ENCODE measurements at regions not wholly inside any gene's neighbourhood (a gene's known extent, or its start where the extent isn't known, plus 50 kb on each side); places are given as distances from the start of the nearest gene placed in this dataset.

DNA sequence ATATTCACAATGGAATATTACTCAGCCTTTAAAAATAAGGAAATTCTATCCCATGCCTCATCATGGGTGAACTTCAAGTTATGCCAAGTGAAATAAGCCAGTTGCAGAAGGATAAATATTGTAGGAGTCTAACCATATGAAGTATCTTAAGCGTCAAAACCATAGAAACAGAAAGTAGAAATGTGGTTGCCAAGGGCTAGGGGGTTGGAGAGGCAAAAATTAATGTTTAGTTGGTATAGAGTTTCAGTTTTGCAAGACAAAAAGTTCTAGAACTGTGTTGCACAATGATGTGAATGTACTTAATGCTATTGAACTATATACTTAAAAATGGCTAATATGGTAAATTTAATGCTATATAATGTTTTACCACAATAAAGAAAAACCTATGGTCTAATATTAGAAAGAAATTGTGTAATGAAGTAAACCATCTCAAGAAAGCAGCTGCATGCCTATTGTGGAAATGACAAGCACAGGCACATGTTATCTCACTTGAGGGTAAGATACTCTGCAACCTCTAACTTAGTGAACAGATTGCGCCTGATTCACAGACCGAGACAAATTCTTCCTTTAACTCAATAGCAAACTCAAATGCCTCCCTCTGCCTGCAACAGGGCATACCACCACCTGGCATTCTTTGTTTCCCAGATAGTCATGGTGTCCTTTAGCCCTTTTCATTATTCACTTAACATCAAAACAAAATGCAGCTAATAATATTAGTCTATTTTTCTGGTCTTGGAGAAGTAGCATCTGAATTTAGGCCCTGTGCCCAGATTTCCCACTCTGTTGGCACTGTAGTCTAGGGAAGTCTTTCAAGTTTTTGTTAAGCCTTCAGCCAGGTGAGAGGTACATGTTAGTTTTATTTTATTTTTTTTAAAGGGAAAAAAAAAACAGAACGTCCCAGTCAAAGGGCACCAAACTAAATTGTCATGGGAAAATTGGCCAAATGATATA lies 80.2 kb upstream of the ACP3 start:
- DNase-seq (ENCODE audit: low read depth in 2 of 2), result no peak

DNA sequence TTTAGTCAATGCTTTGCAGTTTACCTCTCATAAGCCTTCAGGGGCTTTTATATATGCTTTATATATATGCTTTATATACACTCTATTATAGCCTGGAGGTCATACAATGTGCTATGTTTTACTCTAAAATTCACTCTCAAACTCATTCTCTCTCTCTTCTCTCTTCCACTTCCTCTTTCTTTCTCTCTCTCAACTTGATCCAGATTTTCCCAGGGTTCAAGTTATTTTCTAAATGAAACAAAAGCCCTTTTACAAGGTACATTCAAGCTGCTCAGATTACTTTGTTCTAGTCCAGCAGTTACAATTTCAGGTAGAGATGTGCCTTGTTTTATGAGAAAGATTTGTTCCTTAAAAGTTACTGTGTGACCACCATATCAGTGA lies 79.6 kb upstream of the ACP3 start:
- no peak for DNase-seq (ENCODE audit: low read depth in 2 of 2)

DNA sequence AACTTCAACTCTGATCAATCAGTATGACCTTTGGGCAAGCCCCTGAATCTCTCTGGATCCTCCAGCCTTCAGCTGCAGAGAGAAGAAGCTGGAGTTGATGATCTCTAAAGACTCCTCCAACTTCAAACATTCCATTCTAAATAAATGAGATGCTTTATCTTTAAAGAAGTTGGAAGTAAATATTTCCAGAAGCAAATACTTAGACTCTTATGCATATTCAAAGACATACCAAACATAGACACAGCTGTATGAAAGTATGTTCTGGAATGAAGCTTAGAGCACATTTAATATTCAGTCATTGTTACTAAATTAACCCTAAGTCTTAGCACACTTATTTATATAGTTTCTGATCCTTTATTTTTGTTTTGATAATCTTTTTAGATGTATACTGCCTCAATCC lies 77.6 kb upstream of the ACP3 start:
- DNase-seq (ENCODE audit: low read depth in 2 of 2), result no peak

DNA sequence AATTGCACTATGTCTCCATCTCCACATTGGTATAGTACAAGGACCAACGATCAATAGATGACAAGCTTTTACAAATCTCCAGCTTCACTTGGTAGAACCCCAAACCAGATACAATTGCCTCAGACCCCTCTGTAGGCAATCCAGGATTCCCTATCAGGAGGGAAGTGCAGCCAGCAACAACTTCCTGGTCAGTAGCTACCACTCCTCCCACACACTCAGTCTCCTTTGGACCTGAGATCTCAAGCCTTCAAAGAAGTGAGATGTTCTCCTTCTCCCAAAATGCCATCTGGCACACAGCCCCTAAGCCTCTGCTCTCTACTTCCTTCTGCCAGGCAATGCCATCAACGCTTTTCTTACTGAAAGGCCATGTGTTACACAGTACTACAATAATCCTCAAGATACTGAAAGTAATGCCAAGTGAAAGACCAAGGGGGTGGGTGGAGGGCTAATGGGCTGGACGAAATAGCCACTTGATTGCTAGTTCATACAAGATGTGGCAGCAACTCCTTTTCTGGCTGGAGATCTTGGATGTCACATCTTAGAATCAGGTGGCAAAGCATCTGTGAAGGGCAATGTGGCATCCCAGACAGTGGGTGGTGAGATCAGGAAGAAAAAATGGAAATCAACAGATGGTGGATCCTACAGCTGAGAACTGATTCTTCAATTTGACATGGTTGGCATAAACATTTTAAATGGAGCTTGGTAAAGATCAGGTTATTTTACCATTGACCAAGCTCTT lies 75.3 kb upstream of the ACP3 start:
- no peak for DNase-seq (ENCODE audit: low read depth in 2 of 2)

DNA sequence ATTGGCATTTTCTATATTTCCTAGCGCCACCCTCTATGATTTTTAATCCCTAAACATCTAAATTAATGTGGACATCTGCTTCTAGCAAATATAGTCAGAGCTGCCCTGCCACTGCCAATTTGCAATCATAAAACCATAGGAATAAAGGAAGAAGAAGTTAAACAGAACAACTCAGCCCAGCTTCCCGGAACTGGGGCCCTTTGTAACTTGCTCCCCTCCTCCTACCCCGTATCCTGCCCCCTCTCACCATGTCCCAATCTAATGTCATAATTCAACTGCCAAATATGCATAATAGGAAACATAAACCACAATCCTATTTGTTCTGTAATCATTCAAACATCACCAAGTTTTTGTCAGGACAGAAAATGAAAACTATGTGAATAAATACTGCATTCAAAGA lies 74.4 kb upstream of the ACP3 start:
- DNase-seq (ENCODE audit: low read depth in 2 of 2), result no peak

DNA sequence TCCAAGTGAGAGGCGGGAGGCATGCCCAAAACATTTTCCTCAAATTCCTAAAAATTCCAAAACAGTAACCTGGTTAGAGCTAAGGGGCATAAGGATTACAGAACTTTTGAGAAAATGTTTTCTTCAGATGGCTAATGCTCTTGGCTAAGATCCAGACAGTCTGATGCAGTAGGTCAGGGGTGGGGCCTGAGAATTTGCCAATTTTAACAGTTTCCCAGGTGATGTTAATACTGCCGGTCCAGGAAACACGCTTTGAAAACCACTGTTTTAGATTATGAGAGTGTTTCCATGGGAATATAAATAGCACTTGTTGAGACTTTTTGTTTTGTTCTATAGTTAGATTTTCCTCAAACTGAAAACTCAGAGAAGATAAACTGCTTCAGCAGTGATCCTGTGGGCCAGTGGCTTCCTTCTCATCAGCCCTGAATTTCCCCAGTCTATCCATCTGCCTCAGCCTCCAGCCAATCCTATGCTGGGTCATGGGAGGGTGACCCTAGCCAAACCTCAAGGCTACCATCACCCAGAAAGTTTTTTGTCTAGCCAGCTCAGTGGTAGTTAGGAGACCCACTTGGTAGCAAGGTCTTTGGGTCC lies 71.6 kb upstream of the ACP3 start:
- no peak for DNase-seq (ENCODE audit: low read depth in 2 of 2)

DNA sequence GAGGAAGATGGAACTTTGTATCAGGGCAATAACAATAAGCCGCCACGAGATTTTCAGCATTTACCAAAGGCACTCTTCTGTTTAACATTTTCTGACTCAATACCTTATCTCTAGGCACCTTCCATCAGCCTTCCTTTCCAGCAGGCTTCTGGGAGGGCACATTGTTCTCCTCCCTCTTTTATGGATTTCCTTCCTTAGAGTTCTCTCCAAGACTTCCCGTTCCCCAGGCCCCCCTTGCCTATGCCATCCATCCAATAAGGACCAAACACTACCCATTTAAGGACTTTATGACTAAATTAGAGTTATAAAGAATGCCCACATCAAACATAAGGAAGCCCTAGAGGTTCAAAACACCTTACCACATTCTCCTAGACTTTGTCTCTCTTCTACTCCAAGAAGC lies 71.0 kb upstream of the ACP3 start:
- no peak for DNase-seq (ENCODE audit: low read depth in 2 of 2)

DNA sequence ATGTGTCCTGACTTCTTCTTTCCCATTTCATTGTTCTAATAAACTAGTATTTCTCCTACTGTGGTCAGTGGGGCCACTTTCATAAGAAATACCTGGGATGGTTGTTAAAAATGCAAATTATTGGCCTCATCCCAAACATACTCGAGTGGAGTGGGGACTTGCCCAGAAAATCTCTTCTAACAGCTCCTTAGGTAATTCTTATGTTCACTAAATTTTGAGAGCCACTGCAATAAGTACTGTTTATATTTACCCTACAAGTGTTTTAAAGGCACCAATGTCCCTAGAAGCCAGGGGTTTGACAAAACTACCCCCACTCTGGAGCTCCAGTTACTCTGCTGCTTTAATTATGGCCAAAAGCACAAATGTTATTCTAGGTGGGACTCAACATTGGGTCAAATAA lies 70.0 kb upstream of the ACP3 start:
- no peak for DNase-seq (ENCODE audit: low read depth in 2 of 2)

DNA sequence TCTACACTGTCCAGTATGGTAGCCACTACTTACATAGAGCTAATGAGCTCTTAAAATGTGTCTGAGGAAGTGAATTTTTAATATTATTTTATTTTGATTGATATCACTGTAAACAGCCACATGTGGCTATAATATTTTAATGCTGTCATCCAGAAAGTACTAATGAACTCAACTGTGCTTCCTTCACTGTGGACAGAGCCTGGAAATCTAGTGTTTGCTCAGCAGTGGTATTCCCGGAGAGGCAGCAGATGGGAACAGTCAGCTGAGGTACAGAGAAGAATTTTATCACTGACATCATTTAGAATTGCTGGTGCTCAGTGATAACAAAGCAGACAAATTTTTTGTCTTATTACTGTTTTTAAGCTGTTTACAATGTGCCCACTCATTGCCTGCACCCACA lies 68.7 kb upstream of the ACP3 start:
- DNase-seq (ENCODE audit: low read depth in 2 of 2), result no peak

DNA sequence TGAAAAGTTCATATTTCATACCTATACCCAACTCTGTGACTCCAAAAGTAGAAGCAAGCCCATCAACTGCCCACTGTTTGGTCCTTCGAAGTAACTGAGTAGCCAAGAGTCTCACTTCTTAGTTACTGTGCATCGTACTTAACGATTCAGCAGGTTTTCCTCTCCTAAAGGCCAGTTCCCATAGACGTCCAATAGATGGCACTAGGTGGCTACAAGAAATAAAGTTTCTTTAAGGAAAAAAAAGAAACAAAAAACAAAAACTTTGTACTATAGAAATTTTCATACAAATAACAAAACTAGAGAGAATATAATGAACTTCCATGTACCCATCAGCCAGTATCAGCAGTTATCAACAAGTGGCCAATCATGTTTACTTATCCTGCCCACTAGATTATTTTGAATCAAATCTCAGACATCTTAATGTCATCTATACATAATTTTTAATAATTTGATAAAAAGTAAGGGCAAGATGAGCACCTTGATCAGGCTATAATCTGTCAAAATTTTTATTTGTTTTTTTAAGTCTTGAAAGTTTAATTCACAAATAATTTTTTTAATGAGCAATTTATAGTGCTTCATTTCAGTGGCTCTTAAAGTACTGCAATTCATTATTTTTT lies 63.8 kb upstream of the ACP3 start:
- peak; percentile 25 to 66 for DNase-seq (ENCODE audit: low read depth in 2 of 2)

DNA sequence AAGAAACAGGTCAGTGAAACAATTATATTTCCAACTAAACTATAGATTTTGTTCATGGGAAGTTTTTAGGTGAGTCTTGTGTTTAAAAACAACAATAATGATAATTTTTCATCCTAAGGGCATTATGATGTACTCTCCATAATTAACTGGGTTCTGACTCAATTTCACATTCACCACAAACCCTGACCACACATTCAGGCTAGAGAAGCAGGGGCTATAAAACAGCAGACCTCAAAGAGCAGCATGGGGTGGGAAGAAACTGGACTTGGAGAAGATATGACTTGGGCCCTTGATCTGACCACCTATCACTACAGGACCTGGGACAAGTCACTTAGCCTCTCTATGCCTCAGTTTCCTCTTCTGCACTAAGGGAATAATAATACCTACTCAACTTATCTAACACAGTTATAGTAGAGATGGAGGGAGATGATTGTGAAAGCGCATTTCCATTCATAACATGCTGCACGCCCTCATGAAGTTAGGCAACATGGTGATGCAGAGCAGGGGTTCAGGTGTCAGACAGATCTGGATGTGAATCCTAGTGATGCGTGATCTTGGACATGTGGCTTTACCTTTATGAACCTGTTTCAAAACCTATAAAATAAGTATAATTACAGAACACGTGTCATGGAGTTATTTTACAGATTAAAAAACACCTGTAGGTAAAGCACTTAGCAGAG lies 63.0 kb upstream of the ACP3 start:
- no peak for DNase-seq (ENCODE audit: low read depth in 2 of 2)

DNA sequence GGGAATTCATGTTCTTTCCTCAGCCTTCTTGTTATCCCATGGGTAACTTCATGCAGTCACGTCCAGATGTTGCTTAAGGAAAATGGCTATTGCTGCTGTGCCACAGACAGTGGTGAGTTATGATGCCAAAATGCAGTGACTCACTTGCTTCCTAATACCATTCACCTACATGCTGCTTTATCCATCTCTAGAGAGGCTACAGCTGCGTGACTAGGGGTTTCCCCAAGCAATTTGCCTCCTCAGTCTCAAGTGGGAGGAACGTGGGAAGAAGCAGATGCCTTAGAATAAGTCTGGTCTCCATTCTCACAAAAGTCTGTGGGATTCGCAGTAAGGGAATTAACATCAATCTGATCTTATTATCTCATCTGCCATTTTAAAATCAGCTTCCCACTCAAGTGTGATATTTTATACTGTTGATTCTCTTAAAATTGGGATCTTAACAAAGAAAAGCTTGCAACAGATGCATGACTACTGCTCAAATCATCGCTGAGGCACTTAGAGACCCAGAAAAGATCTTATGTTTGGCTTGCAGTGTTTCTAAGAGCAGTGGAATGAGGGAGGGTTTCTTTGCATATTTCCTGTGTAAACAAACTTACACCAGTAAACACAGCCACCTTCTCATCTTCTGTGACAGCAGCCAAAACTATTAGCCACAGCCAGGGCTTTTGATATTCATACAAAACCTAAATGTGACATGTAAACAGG lies 62.0 kb upstream of the ACP3 start:
- DNase-seq (ENCODE audit: low read depth in 2 of 2), result peak in 1 of 2 donors; percentile 3

DNA sequence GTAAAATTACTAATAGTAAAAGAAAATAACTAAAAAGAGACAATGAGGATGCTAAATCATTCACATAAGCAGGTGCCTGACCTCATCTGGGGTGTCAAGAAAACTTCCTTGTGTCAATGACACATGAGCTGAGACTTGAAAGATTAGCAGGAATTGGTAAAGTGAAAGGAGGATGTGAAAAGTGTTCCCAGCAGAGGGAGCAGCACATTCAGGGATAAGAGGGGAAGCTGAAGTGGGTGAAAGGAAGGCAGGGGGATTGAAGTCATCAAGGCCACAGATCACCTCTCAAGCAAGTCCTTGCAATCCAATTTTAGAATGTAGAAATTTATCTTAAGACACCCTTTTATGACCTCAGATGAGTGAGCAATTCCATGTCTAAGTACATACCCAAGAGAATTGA lies 60.2 kb upstream of the ACP3 start:
- DNase-seq (ENCODE audit: low read depth in 2 of 2), result peak; percentile 11 to 43

DNA sequence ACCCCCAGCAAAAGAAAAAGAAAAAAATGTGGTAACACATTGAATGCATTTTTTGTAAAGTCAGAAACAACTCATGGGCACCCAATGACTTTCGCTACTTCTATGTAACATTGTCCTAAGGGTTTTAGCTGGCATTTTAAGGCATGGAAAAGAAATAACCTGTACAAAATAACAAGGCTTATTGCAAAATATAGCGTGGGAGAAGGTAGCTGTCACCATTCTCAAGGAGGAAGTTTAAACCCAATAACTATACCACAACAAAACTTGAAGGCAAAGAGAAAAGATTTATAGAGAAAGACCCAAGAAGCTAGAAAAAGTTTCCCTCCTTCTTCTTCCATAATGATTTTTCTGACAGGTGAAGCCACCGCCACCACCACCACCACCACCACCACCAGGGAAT lies 55.7 kb upstream of the ACP3 start:
- DNase-seq (ENCODE audit: low read depth in 2 of 2), result no peak

DNA sequence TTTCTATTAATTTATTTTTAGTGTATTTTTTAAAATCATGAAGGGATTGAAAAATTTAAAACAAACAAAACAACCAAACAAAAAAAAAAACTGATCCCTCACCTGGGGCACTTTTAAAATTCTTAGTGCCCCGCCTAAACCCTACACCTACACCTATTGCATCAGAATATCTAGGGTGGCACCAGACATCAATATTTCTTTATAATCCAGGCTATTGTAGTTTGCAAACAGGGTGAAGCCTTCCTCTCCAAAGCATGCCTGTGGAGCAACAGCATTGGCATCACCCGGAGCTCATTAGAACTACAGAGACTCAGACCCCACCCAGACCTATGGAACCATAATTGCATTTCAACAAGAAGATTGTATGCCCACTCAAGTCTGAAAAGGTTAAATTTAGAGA lies 54.9 kb upstream of the ACP3 start:
- no peak for DNase-seq (ENCODE audit: low read depth in 2 of 2)

DNA sequence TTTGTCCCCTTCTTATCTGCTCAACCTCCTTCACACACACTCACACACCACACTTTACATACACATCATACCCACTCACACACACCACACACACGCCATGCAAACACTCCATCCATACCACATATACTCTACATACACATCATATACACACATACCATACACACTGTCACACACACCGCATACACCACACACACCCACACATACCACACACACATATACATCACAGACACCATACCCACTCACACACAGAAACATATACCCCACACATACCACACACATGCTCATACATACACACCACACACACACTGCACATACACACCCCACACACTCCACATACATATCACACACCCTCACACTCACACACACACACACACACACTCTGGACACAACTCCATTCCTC lies 54.3 kb upstream of the ACP3 start:
- no peak for DNase-seq (ENCODE audit: low read depth in 2 of 2)

DNA sequence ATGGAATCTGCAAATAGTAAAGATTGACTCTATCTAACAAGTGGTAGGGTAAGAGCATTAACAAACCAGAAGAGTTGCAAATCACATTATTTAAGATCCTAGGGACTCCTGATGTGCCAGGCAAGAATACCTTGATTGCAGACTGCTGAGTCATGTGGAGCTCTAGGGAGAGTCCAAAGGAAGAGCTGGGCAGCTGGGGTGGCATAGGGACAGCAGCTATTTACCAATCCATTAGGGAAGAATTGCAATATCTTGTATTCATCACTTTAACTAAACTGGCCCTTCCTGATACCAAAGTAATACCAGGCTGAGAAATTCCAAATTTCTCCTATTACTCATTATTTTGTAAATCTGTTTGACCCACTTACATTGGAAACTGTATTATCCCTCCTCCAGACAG lies 52.2 kb upstream of the ACP3 start:
- no peak for DNase-seq (ENCODE audit: low read depth in 2 of 2)

DNA sequence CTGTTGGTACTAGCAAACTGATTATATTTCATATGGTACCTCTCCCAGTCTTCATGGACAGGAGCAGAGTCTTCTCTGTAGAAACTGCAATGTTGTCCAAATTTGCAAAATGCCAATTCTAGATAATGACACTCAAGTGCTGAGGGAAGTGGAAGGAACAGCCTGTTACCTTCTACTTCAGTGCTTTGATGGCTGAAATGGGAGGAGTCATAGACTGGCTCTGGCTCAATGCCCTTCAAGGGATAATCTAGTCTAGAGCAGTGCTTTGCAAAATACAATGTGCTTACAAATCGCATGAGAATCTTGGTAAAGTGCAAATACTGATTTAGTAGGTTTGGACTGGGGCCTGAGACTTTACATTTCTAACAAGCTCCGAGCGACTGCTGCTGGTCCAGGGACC lies 51.7 kb upstream of the ACP3 start:
- DNase-seq (ENCODE audit: low read depth in 2 of 2), result no peak

DNA sequence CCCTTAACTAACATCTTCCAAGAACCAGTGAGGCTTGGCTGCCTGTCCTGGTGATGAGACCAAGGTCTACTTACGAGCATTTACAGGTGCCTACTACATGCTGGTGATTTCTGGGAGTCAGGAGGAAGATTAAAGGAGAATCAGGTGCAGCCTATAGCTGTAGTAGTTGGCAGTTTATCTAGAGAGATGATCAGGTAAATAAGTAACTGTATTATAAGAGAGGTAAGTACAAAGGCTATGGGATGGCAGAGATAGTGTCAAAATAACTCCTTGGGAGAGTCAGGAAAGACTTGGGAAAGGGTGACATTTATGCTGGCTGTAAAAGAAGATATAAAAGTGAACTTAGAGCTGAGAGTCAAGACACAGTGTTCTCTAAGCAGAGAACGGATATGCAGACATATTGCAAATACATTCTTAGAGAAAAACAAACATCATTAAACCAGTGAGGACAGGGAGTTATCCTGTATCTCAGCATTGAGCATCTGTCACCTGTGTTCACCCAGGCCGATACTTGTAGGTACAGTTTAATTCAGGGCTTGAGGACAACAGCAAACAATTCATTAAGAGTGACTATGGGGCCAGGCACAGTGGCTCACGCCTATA lies 49.7 kb upstream of the ACP3 start:
- no peak for DNase-seq (ENCODE audit: low read depth in 2 of 2)

Measured in dermis microvascular lymphatic vessel endothelial cell (primary cell).